Panc1 (cell line): ENCODE measurements at regions not wholly inside any gene's neighbourhood (a gene's known extent, or its start where the extent isn't known, plus 50 kb on each side); places are given as distances from the start of the nearest gene placed in this dataset.

Experiments used
- ATAC-seq: fragments of 200-7000 bp; cut with Tn5 transposase; 2 replicates; pipeline ENCODE4 v1.9.1; 2020; ENCODE audit warnings: mild to moderate bottlenecking, moderate library complexity
- BruUV-seq: library from RNA; stranded (reverse); fragments of 400-500 nt; replicated peaks from 2 replicates; lab custom pipeline; 2021; lab: Mats Ljungman, UMichigan
- CTCF ChIA-PET: fragments of 300-600 bp; sonication (Branson Sonifier 250); formaldehyde crosslinking; loops from one replicate; lab custom pipeline; 2022; ENCODE audit warnings: antibody characterized with exemption; lab: Charles Lee
- POLR2A ChIA-PET: fragments of 300-600 bp; sonication (Branson Sonifier 250); formaldehyde crosslinking; loops from one replicate; lab custom pipeline; 2022; ENCODE audit warnings: antibody characterized with exemption; lab: Charles Lee
- DNase-seq: peaks from one replicate; pipeline ENCODE4 v3.0.0-alpha.2; 2010; ENCODE audit warnings: low read depth, low spot score
- H3K27ac ChIP-seq: 2 replicates; pipeline ENCODE4 v1.5.1; 2011; ENCODE audit warnings: mild to moderate bottlenecking, low read length, inconsistent platforms
- H3K27me3 ChIP-seq: fragments of 200-500 bp; sonication (Bioruptor generic); 2 replicates; pipeline ENCODE4 v1.6.0; 2014; ENCODE audit warnings: low read length, inconsistent platforms; ENCODE audit not compliant: control insufficient read depth, insufficient read depth
- H3K36me3 ChIP-seq: fragments of 200-500 bp; sonication (Bioruptor generic); 2 replicates; pipeline ENCODE4 v1.5.1; 2014; ENCODE audit warnings: inconsistent platforms, mild to moderate bottlenecking, low read length, moderate library complexity; ENCODE audit not compliant: control insufficient read depth, insufficient read depth
- H3K4me1 ChIP-seq: 2 replicates; pipeline ENCODE4 v1.5.1; 2011; ENCODE audit warnings: inconsistent platforms, mild to moderate bottlenecking, low read length, moderate library complexity; ENCODE audit not compliant: control insufficient read depth, insufficient read depth
- H3K4me3 ChIP-seq, 2 experiments: 2 replicates each; pipeline ENCODE4 v1.5.1; 2011 to 2012; ENCODE audit warnings: low read depth in 2 of 2, low read length in 2 of 2, mild to moderate bottlenecking in 2 of 2, inconsistent platforms in 1 of 2, moderate library complexity in 1 of 2
- H3K9me3 ChIP-seq: fragments of 200-500 bp; sonication (Bioruptor generic); 2 replicates; pipeline ENCODE4 v1.5.1; 2014; ENCODE audit warnings: low read depth, mild to moderate bottlenecking, inconsistent platforms, low read length, moderate library complexity; ENCODE audit not compliant: control insufficient read depth, insufficient read depth
- CTCF ChIP-seq: fragments of 450-650 bp; IDR thresholded peaks from 2 replicates; pipeline ENCODE4 v1.5.1; 2017; ENCODE audit warnings: mild to moderate bottlenecking
- POLR2AphosphoS5 ChIP-seq: IDR thresholded peaks from 2 replicates; pipeline ENCODE4 v1.6.1; 2012; ENCODE audit warnings: mild to moderate bottlenecking, low read depth, low read length, moderate library complexity
- REST ChIP-seq, 2 experiments: IDR thresholded peaks; 2 replicates each; pipeline ENCODE4 v1.6.1; 2011 to 2012; ENCODE audit warnings: low read depth in 2 of 2, control low read depth in 1 of 2, low read length in 1 of 2, mild to moderate bottlenecking in 1 of 2, moderate library complexity in 1 of 2; ENCODE audit not compliant: insufficient read depth in 1 of 2
- SIN3A ChIP-seq: IDR thresholded peaks from 2 replicates; pipeline ENCODE4 v1.6.1; 2012; ENCODE audit warnings: low read depth, mild to moderate bottlenecking, low read length, moderate library complexity, borderline replicate concordance; ENCODE audit not compliant: insufficient read depth
- TCF7L2 ChIP-seq: IDR thresholded peaks from 2 replicates; pipeline ENCODE4 v1.6.1; 2011; ENCODE audit warnings: mild to moderate bottlenecking, low read depth, low read length, inconsistent platforms
- in situ Hi-C: cut with HindIII; loops from 2 replicates; pipeline ENCODE4 v1.10.0; 2016; ENCODE audit warnings: low sequenced_read_pairs, low pct_unique_long_range_greater_than_20kb
- intact Hi-C: fragments of 100-400 bp; cut with micrococcal nuclease; formaldehyde crosslinking; loops from one replicate; pipeline ENCODE4 v1.10.0; 2022; ENCODE audit not compliant: unreplicated experiment

- no peak for TF ChIP-seq CTCF
- no peak for TF ChIP-seq POLR2AphosphoS5
- no peak for TF ChIP-seq REST (IDR thresholded peaks at IDR 0.05; ENCODE audit: insufficient read depth in 1 of 2, low read depth in 2 of 2, low read length in 1 of 2)
- no peak for TF ChIP-seq SIN3A
- no peak for TF ChIP-seq TCF7L2
- no peaks in the 10 kb centered on the region for H3K27me3 ChIP-seq
- in situ Hi-C loops (no loop called here), intact Hi-C loops (no loop called here)
- H3K4me3 ChIP-seq, result no peak overlapping the region
- no TSS peak for BruUV-seq
- H3K4me1 ChIP-seq, result no peaks in the 10 kb centered on the region
- DNase-seq (no peak), ATAC-seq (no peak)
- no peak overlapping the region for H3K27ac ChIP-seq
- no peaks in the 10 kb centered on the region for H3K36me3 ChIP-seq
- peaks cover 4% of the 10 kb centered on the region; the same call in 1 of the 2 replicates for H3K9me3 ChIP-seq
- ChIA-PET CTCF (no interaction called here), POLR2A (no interaction called here)
These were observed 656.7 kb upstream of the CCDC54 start for GRCh38 chr3:106720510-106720909.

GRCh38 chr3:106725566-106725965 is 651.7 kb upstream of the CCDC54 start:
- Histone ChIP-seq H3K27ac (no peak overlapping the region), H3K36me3 (no peaks in the 10 kb centered on the region), H3K4me1 (no peaks in the 10 kb centered on the region), H3K9me3 (no peaks in the 10 kb centered on the region), H3K27me3 (no peaks in the 10 kb centered on the region), H3K4me3 (no peak overlapping the region)
- ChIA-PET CTCF (no interaction called here), POLR2A (no interaction called here)
- TF ChIP-seq REST (IDR thresholded peaks at IDR 0.05; ENCODE audit: insufficient read depth in 1 of 2, low read depth in 2 of 2, low read length in 1 of 2) (no peak), SIN3A (no peak), CTCF (no peak), TCF7L2 (no peak), POLR2AphosphoS5 (no peak)
- intact Hi-C loops, result no loop called here
- in situ Hi-C loops, result no loop called here
- ATAC-seq (no peak), DNase-seq (no peak)
- BruUV-seq, result no TSS peak
